Cardiac muscle cell (in vitro differentiated cells and primary cell): ENCODE measurements at regions not wholly inside any gene's neighbourhood (a gene's known extent, or its start where the extent isn't known, plus 50 kb on each side); places are given as distances from the start of the nearest gene placed in this dataset.
"Not testable (repeated sequence)": the region's sequence is repeated elsewhere in the genome, so short reads cannot be mapped to it uniquely, and the experiment has no call there.

Experiments
- DNase-seq, 2 donors: peaks; one replicate each; pipeline versions ENCODE4 v3.0.0 to v3.0.0-alpha.2; 2010 to 2017; ENCODE audit warnings: low read depth in 1 of 2, low spot score in 1 of 2
- H3K27ac ChIP-seq: fragments of 200-600 bp; sonication (generic); 2 replicates; pipeline ENCODE4 v1.5.1; 2016
- H3K27me3 ChIP-seq: fragments of 200-600 bp; sonication (generic); 2 replicates; pipeline ENCODE4 v1.6.0; 2016; ENCODE audit warnings: control low read depth
- H3K36me3 ChIP-seq: fragments of 200-600 bp; sonication (generic); 2 replicates; pipeline ENCODE4 v1.5.1; 2016; ENCODE audit warnings: control low read depth
- H3K4me1 ChIP-seq: fragments of 200-600 bp; sonication (generic); 2 replicates; pipeline ENCODE4 v1.8.1; 2017; ENCODE audit warnings: low read depth, mild to moderate bottlenecking, mixed run types
- H3K4me3 ChIP-seq: fragments of 200-600 bp; sonication (generic); 2 replicates; pipeline ENCODE4 v1.5.1; 2016; ENCODE audit warnings: mild to moderate bottlenecking
- H3K9me3 ChIP-seq: fragments of 200-600 bp; sonication (generic); 2 replicates; pipeline ENCODE4 v1.5.1; 2017; ENCODE audit warnings: low read depth, mild to moderate bottlenecking, control low read depth
- CTCF ChIP-seq: IDR thresholded peaks from 2 replicates; pipeline ENCODE4 v1.5.1; 2012; ENCODE audit warnings: low read depth, mild to moderate bottlenecking, low read length

- Histone ChIP-seq H3K36me3 (no peaks in the 10 kb centered on the region), H3K9me3 (no peaks in the 10 kb centered on the region), H3K4me1 (peaks cover 6% of the 10 kb centered on the region), H3K27me3 (no peaks in the 10 kb centered on the region), H3K27ac (no peak overlapping the region), H3K4me3 (no peak overlapping the region)
- DNase-seq: no peak
- TF ChIP-seq CTCF: no peak
Measured at GRCh38 chr4:3936184-3936583, 170.0 kb downstream of the ADRA2C start.

- not testable (repeated sequence) for DNase-seq, H3K27ac ChIP-seq, H3K27me3 ChIP-seq, H3K4me3 ChIP-seq, H3K36me3 ChIP-seq, H3K4me1 ChIP-seq, H3K9me3 ChIP-seq
Measured at GRCh38 chr4:3937849-3938562, 171.8 kb downstream of the ADRA2C start.

- not testable (repeated sequence) for H3K36me3 ChIP-seq, H3K27me3 ChIP-seq, H3K27ac ChIP-seq, H3K4me3 ChIP-seq, H3K9me3 ChIP-seq, H3K4me1 ChIP-seq, DNase-seq
Measured at GRCh38 chr4:3938676-3939075, 172.5 kb downstream of the ADRA2C start.

GRCh38 chr4:3939954-3940591, 173.9 kb downstream of the ADRA2C start:
- not testable (repeated sequence) for H3K4me3 ChIP-seq, H3K36me3 ChIP-seq, H3K9me3 ChIP-seq, H3K4me1 ChIP-seq, H3K27me3 ChIP-seq
- peak; percentile 28 to 38 for DNase-seq
- peak overlapping the region; percentile 72 for H3K27ac ChIP-seq

DNA sequence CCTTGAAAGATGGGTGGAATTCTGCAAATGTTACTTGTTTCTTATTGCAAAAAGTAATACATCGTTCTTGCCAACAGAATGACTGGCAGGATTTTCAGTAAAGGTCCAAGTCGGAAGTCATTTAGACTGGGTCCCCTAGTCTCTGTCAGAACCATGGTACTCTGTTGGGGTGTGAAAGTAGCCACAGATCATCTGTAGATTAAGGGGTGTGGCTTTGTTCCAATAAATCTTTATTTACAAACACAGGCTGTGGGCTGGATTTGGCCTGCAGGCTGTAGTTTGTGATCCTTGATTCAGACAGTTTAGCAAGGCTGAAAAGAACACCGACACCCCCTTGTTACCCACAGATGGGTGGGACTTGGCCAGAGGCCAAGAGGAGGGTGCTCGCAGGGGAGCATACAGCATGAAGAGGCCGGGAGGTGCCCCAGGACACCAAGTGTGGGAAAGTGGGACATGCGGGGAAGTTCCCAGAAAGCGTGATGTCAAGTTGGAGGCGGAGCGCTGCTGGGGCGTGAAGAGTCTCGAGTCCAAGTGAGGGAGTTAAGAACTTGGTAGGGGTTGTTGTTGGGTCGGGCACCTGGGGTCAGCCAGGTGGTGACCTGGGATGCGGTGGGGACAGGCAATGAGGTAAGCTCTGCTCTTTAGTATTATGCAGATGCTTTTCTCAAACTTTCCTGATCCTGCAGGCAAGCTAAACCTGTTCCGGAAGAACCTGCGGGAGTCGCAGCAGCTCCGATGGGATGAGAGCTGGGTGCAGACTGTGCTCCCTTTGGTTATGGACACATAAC, 175.7 kb downstream of the ADRA2C start:
- H3K36me3 ChIP-seq, H3K27ac ChIP-seq, H3K4me3 ChIP-seq, DNase-seq, H3K9me3 ChIP-seq, H3K4me1 ChIP-seq, H3K27me3 ChIP-seq: not testable (repeated sequence)

- peak; percentile 45 to 50 for DNase-seq
- H3K27ac ChIP-seq: not testable (repeated sequence)
Measured at GRCh38 chr4:3942569-3942971, 176.4 kb downstream of the ADRA2C start.

DNA sequence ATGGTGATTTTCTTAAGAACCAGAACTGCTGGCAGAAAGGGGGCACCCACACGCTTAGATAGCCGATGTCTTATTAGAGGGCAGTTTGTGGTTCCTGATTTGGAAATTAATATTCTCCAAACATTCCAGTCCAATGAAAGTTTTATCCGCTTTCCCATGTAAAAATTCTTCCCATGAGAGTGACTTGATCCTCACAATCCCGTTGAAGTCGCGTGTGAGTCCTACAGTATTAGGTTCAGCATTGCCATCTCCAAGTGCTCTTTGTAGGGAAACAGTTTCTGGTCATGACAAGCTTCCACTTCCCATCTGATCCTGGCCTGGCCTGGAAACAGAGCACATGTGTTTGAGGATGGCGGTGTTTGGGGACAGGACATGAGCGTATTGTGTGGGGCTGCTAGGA, 176.9 kb downstream of the ADRA2C start:
- not testable (repeated sequence) for H3K27me3 ChIP-seq, H3K9me3 ChIP-seq, H3K36me3 ChIP-seq, H3K4me1 ChIP-seq, H3K27ac ChIP-seq, DNase-seq, H3K4me3 ChIP-seq

More at GRCh38 chr4:3942569-3942971, 176.4 kb downstream of the ADRA2C start:
- H3K27me3 ChIP-seq, H3K4me1 ChIP-seq, H3K9me3 ChIP-seq, H3K4me3 ChIP-seq, H3K36me3 ChIP-seq: not testable (repeated sequence)
- TF ChIP-seq CTCF: peak; percentile 58
